ENCODE measurements at regions not wholly inside any gene's neighbourhood (a gene's known extent, or its start where the extent isn't known, plus 50 kb on each side); places are given as distances from the start of the nearest gene placed in this dataset.

DNA sequence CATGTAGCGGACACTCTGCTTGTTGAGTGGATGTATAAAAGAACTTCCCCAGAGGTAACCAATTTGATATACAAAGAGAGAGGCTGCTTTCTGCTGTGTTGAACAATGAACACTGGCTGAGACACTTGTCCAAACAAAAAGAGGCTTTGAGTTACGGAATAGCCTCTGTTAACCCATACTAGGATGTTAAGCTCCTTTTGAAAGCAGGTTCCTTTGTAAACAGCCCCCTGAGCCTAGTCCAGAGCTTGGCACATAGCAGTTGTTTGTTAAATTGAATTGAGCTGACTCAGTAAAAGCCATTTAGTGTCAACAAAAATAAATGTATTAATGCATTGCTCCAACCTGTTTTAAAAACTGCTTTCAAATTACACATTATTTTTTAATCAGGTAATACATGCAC is 200.1 kb downstream of the MZT1 start:
- DNase-seq (ENCODE audit: low spot score) = no peak

DNA sequence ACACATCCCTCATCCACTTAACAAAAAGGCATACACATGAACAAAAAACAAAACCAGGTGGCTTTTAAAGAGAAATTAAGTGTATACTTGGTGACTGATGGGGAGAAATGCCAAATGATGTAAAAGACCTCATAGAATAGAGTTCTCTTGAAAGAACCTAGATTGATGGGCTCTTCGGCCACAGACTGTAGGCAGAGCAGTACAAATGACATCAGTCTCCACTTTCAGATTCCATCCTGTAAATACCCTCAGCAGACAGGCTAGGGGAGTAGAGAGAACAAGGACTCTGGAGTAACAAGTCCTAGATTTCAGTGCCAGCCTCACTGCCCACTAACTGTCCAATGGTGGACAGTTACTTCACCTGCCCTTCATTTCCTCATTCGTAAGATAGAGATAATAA is 203.8 kb downstream of the MZT1 start:
- no peak for DNase-seq (ENCODE audit: low spot score)

DNA sequence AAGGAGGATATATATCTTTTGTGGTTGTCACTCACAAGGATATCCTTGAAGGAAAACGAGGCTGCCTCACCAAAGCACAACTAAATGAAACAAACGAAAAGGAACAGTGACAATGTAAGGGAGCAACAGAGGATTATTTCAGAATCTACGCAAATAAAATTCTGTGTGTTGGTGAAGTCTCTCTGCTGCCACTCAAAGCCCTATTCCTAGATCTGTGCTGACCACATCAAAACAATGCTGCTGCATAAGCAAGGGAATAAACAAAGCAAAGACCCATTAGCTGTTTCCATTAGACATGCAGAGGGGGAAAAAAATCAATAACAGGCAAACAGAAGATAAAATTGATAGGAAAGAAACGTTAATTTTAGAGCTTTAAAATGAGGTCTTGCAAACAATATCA is 204.4 kb downstream of the MZT1 start:
- no peak for DNase-seq (ENCODE audit: low spot score)

DNA sequence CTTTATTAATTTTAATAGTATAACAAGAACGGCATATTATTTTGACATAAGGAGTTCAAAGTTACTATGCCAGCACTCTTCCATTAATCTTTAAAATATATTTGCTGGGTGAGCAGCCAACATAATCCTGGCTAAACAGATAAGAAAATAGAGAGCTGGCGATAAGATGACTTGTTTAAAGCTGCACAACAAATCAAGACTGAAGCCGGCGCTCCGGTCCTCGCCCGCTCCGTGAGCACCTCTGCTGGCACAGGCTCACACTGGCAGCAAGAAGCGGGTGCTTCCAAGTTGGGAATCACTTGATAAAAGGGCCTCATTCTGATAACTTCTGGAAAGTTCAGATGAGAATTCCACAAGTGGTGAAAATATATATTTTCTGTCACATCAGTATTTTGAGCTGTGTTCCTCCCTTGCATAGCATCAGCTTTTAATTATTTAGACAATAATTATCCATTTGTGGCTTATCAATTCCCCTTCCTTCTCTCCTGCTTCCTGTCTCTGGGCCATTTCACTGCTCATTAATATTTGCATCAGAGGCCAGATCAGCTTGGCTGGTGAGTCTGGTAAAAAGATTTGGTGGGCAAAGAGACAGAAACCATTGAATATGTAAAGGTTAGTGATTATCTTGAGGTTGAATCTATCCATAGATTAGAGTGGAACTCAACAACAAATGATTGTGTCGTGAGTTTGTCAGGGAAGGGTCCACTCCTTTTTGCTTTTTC is 205.3 kb downstream of the MZT1 start:
- no peak for DNase-seq (ENCODE audit: low spot score)

DNA sequence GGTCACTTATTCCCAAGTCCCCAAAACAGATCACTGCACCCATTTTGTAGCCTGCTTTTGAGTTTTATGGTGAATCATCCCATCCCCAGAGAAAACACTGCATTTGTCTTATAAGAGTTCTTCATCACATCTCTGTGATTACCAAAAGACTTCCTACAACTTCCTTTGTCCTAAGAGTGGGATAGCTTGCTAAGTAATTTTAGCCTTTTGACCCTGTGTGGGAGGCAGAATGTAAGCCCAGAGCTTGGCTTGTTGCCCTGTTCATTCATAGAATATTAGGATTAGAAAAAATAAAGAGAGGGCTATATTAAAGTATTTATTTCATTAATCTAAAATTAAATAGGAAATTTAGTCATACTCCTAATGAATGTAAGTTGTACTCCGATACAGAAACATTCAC is 213.3 kb downstream of the MZT1 start:
- no peak for DNase-seq (ENCODE audit: low spot score)

DNA sequence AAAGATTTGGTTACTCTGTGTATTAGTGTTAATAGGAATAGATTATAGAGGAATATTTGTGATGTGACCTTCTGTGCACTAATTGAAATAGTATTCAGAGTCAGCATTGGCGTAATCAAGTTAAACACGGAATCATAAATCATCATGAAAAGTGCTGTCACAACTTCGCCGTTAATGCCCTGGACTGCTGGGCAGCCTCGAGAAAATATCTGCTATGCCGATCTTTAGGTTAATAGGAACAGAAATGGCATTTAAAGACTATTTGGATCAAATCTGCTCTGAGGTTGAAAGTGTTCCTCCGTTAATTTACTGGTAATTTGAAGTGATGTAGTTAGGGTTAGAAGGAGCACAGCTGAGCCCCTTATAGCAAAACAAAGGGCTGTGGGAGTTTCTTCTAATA is 219.0 kb downstream of the MZT1 start:
- DNase-seq (ENCODE audit: low spot score) = no peak

DNA sequence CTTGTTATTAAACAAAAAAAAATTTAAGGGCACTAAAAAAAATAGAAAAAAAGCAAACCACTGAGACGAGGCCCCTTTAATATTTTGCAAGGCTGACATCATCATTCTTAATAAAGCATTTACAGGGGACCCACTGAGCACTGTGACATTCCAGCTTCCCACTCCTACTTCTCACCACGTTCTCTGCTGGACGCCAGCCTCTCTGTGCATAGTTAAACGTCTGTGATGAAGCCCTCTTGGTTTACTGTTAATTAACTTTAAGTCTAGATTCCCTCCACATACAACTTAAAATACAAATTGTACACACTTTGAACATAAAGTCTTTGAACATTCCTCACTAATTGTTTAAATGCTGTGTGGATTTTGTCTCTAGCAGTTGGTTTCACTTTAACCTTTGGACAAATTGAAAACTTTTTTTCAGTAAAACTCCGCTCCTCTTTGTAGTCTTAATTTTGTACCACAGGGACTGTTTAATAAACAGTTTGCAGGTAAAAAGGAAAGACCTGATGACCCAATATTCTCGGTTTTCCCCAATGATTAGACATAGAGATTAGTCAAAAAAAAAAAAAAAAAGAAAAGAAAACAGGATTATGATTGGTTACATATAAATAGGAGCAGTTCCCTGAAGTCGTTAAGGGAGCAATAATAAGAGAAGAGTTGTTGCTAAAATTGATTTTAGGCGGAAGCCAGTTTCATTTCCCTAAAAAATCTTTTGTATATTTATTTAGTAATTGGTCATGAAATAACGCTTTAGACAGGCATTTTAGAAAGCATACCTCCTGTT is 219.8 kb downstream of the MZT1 start:
- no peak for DNase-seq (ENCODE audit: low spot score)

DNA sequence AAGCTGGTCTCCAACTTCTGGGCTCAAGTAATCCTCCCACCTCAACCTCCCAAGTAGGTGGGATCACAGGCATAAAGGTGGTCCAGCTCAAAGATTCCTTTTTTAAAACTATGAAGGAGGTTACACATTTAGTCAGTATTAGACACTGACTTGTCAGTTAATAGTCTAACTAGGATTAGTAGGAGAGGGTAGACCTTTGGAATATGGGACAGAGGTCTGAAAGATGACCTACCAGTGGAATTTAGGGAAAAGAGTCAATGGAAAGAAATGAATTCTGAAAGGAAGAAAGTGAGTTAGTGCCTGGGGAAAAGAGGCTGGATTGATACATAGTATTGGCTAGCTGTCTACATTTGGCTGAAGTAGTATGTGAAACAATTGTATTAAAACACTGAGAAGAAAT is 220.7 kb downstream of the MZT1 start:
- no peak for DNase-seq (ENCODE audit: low spot score)

DNA sequence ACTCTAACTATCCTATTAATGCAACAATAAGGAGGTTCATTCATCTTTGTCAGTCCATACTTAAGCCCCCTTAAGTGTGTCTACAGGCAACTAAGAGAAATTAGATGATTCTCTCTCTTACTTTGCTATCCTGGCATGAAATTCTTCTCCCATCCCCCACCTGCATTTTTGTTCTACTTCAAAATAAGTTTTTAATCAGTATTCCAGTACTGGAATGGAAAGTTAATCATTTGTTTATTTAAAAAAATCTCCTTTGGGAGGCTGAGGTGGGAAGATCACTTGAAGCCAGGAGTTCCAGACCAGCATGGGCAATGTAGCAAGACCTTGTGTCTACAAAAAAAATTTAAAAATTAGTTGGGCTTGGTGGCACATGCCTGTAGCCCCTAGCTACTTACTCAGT is 222.1 kb downstream of the MZT1 start:
- DNase-seq (ENCODE audit: low spot score) = no peak

DNA sequence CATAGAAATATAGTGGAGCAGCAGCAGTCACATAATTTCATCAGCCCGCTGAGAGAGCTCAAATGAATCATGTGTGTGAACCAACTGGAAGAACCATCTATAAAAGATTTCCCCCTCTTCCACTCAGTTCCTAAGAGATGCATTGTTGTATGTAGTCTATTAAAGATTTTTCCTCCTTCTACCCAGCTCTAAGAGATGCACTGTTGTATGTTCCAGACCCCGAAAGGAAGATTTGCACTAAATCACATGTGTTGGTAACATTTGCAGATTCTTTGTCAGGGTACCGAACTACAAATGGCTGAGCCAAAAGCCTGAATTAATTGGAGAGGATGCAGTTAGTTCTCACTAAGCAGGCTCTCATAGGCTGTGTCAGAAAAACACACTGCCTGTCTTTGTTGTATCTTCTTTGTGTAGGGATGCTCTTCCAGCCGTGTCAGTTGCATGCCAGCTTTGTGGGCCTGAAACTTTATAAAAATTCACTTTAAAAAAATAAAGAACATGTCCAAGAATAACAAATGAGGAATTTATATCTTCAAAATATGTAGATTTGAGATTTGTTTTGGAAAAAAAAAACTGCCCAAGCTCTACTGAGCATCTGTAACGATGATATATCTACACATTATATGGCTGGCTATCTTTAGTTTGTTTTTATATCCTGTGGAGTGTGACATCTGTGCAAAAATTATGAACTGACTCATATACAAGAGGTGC is 223.1 kb downstream of the MZT1 start:
- DNase-seq (ENCODE audit: low spot score) = no peak

DNA sequence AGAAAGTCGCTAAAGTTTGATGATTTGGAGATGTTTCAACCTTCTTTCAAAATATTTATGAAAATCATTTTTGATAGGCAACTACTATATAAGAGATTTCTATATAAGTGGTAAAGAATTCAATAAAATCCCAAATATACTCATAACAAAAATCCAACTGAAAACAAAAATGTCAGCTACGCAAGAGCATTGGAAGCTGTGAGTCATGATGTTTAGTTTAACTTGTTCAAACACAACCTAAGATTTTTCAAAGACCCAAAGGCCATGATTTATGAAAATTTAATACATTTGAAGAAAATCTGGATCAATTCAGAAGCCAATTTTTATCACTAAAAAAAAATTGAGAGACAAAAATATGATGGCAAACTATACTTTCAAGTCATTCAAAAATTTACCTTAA is 226.6 kb downstream of the MZT1 start:
- DNase-seq (ENCODE audit: low spot score) = no peak

DNA sequence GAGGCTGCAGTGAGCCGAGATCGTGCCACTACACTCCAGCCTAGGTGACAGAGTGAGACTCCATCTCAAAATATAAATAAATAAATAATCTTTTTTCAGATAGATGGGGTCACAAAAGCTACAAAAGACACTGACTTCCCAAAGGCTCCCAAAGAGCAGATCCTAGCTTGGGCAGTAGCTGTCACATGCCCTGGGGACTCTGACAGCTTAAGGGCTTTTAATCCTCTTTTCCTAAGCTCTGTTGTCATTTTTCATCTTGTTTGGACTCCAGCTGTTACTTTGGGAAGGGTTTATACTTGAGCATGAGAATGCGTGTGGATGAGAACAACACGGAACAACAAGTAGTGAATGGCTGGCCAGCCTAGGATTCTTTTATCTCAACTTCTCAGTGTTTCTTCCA is 231.7 kb downstream of the MZT1 start:
- no peak for DNase-seq (ENCODE audit: low spot score)

DNA sequence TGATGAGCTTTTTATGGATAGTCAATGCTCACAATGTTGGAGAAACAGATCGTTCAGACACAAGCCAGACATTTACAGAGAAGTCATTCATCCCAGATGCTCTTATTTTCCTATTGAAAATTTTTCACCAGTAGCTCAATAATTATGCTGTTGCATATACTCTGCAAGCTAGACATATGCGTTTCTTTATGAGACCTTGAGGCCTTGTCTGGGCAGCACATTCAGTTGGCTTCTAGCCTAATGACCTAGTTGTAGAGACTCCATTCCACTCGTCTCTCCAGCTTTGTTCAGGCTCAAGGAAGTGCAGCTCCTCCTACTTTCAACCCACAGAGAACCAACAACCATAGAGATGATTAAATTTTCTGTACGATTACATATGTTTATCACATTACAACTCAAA is 237.7 kb downstream of the MZT1 start:
- DNase-seq (ENCODE audit: low spot score) = no peak

DNA sequence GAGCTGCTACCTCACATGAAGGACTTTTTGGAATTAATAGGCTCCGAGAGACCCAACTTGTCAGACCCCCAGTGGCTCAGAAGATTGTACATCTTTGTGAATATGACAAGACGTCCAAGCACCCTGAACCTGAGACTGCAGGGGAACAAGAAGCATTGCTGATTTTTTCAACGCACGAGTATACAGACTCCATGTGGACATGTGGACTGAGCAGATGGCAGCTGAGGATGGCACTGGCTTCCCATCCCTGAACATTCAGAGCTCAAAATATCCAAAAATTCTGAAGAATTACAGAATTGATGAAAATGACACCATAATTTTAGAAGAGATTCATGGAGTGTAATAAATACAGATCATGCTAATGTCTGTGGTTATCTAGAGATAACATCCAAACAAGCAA is 254.1 kb downstream of the MZT1 start:
- no peak for DNase-seq (ENCODE audit: low spot score)

DNA sequence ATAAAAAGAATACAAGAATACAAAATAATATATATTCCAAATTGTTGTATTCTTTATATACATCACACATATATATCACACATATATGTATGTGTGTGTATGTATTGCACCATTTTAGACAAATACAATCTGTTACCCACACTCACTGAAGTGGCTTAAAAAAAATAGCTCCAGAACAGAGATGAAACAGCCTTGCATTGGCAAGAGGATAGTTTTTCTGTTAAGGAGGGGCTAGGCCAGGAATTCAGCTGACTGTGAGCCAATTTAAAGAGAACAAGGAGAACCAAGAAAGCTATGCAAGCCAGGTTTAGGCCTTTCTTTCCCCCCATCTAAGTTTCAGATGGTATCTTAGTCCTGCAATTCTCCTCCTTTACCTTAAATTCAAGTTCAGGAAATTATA is 257.5 kb downstream of the MZT1 start:
- DNase-seq (ENCODE audit: low spot score) = no peak

DNA sequence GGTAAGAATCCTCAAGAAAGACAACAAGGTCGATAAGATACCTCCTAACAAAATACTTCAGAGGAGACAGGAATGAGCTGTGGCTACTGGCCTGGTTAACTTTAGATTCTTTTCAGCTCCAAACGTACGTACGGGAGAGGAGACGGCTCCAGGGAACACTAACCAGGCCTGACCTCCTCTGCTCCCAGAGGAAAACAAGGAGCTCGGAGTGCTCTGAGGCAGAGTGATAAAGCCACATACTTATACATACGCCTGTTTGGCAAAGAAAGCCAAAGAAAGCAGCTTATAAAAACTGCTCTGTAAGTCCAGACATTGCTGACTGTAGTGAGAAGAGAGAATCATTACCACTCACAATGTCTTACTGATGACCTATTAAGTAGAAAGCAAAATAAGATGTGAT is 263.9 kb downstream of the MZT1 start:
- no peak for DNase-seq (ENCODE audit: low spot score)

DNA sequence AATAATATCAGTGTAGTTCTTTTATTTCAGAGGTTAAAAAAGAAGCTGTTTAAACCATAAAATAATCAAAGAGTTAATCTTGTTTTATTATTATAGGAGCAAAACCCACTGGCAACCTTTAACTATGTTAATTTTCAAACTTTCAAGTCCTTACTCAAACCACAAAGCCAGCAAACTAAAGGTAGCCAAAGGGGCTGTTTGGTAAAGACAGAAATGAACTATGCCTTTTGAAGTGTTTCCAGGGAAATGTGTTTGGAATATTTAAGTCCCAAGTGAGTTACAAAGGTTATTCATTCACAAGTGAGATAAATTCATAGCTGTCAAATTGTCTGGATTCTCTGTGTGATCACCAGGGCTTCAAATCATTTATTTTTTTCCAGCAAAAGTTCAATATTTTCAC is 264.7 kb downstream of the MZT1 start:
- DNase-seq (ENCODE audit: low spot score) = no peak

DNA sequence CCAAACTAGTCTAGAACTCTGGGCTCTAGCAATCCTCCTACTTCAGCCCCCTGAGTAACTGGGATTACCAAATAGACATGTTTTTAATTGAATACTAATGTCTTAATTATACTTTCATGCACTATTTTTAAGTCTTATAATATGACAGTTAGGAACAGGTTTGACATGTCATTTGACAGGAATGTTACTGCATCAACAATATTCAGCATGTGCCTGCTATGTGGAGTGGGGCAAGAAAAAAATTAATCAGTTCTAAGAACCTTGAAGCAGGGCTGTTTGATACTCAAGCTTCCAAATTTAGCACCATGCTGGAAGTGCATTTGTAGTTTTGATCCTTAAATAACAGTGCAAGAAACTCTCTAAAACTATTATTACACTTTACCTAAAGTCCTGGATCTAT is 265.3 kb downstream of the MZT1 start:
- DNase-seq (ENCODE audit: low spot score) = no peak

DNA sequence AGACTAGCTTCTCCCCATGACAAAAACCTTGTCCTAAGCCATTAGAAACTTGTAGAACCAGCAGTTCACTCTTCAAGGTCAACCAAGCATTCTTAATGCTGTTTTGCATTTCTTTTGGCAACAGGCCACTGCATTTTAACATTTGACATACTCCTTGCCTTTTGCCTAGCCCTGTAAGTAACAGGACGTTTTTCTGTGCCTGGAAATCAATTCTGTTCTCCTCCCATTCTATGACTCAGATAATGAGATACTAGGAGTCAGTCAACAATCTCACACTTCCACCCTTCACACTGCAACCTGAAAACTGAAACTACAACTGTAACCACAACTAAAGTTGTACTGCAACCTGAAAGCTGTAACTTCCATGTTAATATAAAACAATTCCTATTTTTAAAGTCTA is 268.7 kb downstream of the MZT1 start:
- no peak for DNase-seq (ENCODE audit: low spot score)

DNA sequence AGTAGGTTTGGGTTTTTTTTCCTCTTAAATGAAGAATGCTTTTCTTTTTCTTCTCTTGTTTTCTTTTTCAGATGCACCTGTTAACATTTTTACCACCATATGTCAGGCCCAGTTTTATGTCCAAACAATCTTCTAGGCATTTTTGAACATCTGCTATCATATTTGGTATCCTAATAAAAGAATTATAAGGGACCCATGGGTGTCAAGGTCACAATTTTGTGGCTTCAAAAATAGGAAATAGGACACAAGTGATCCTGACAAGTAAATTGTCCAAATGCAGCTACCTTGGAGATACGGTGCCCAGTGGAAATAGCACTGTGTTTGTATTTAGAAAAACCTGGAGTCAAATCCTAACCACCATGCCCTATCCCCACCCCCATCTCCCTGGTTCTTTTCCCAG is 270.3 kb downstream of the MZT1 start:
- DNase-seq (ENCODE audit: low spot score) = no peak

DNA sequence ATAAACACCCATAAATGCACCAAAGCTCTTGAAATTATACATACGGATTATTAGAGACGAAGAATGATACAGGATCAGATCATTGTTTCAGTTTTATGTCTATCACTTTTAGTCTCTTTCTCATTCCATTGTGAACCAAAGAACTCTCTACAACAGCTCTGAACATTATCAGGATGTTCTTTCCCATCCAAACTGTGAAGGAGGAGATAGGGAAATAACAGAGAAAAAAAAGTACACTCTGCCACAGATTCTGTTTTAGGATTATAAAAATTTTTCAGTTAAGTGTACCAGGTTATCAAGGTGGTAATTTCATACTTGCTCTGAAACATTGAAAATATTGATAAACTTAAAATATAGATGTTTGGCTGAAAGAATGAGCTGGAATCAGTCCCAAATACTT is 270.9 kb downstream of the MZT1 start:
- DNase-seq (ENCODE audit: low spot score) = no peak

DNA sequence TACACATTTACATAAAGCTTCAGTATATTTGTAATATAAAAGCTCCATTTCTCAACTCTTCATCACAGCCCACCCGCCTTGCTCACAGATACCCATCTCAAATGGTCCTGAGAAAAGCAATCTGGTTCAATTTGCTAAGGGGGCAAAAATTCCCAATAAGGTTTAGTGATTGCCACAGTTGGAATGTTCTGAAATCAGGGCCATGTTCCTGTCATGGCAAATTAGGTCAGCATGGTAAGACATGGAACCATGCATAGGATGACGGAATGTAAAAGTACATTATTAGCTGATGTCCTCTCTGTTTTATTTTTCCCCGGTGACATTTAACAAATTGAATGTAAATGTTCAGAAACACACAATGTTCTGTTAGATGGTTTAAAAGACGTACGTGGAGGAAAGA is 274.3 kb downstream of the MZT1 start:
- no peak for DNase-seq (ENCODE audit: low spot score)

DNA sequence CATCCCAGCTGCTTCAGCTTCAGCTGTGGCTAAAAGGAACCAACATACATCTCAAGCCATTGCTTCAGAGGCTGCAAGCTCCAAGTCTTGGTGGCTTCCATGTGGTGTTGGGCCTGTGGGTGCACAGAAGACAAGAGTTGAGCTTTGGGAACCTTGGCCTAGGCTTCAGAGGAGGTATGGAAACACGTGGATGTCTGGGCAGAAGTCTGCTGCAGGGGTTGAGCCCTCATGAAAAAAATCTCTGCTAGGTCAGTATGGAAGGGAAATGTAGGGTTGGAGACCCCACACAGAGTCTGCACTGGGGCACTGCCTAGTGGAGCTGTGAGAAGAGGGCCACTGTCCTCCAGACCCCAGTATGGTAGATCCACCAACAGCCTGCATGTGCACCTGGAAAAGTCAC is 279.3 kb downstream of the MZT1 start:
- no peak for DNase-seq (ENCODE audit: low spot score)
